ENCODE measurements at regions not wholly inside any gene's neighbourhood (a gene's known extent, or its start where the extent isn't known, plus 50 kb on each side); places are given as distances from the start of the nearest gene placed in this dataset.

GRCh38 chr5:8943301-8943700, 602.6 kb downstream of the SEMA5A start:
- DNase-seq: no peak

GRCh38 chr5:8944005-8944404, 601.9 kb downstream of the SEMA5A start:
- DNase-seq: no peak

DNA sequence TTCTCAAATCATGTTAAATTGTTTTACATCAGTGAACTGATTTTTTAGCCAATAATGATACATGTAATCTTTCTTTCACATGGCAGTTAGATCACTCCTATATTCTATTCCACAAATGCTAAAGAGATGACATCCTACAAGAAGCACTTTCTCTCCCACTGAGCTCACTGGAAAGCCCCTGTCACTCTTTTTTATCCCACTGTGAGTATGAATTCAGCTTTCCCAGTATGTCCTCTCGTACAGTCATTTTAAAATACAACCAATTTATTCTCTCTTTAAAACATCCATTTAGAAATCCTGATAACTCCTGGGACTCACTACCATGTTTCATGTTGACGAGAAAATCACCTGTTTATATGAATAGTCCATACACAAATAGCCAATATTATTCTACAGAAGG, 599.9 kb downstream of the SEMA5A start:
- no peak for DNase-seq

- DNase-seq: no peak
Observed at GRCh38 chr5:8949908-8950307, 596.0 kb downstream of the SEMA5A start.

- no peak for DNase-seq
Observed at GRCh38 chr5:8952147-8952546, 593.7 kb downstream of the SEMA5A start.

DNA sequence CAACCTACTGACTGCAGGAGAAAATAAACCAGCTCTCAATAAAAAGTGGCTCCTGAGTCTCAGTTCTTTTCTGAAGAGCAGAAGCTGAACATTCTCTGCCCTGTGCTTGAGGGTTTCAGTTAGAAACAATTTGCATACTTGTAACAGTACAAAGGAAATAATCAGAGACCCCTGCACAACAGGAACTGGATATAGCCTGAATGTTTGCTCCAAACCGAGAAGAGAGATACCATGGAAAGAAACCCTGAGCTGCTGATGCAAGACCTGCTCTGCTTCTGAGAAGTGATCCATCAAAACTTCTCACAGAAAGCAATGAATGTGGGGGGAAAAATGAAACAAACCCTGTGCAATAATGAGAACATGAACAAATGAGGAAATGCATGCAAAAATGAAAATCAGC, 592.9 kb downstream of the SEMA5A start:
- DNase-seq: no peak

- no peak for DNase-seq
Observed at GRCh38 chr5:8953911-8954438, 591.9 kb downstream of the SEMA5A start.

GRCh38 chr5:8954801-8955200, 591.1 kb downstream of the SEMA5A start:
- DNase-seq: no peak

GRCh38 chr5:8956659-8957058, 589.2 kb downstream of the SEMA5A start:
- no peak for DNase-seq

DNA sequence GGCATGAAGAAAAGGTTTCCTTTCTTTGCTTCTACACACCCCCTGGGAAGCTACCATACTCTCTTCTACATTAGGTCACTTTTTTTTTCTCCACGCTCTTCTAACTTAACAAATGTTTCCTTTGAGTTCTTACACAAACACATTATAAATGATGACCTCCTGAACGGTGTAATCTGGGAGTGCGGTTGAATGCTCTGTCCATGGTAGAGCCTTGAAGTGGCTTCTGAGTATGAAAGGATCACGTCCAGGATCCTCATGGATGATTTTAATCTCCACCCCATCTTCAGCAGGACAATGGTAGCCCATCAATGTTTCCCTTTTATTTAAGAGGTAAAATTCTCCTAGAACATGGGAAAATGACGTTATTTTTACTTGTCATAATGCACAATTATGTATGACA, 587.3 kb downstream of the SEMA5A start:
- no peak for DNase-seq

DNA sequence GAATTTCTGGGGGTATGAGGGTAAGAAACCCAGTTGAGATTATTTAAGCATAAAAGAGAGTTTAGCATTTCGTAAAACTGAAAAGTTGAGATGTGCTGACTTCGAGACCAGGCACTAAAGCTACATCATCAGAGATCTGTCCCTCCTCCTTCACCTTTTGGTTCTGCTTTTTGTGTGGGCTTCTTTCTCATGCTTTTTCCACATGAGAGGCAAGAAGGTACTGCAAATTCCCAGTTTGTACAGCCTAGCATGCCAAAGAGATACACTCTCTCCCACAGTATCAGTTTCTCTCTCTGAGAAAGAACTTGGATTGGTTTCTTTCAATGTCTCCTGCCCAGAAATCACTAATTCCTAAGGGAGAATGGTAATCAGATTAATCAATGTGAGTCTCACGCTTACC, 584.7 kb downstream of the SEMA5A start:
- no peak for DNase-seq

DNA sequence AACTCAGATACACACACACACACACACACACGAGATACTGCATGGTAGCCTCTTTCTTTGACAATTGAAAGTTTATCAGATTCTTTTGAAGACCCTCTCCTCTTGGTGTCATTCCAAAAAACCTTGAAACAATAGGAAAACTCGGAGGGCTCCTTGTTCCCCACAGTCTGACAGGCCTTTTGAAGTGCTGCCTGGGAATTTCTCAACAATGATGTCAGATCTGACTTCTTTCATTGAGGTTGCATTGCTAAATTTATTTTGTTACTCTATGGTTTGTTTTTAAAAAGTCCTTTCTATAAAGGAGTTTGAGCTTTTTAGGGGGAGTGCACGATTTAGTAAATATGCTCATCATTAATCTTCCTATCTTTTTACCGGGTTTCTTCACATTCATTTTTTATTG, 583.9 kb downstream of the SEMA5A start:
- DNase-seq: no peak

GRCh38 chr5:8981016-8981415, 564.9 kb downstream of the SEMA5A start:
- DNase-seq: no peak

DNA sequence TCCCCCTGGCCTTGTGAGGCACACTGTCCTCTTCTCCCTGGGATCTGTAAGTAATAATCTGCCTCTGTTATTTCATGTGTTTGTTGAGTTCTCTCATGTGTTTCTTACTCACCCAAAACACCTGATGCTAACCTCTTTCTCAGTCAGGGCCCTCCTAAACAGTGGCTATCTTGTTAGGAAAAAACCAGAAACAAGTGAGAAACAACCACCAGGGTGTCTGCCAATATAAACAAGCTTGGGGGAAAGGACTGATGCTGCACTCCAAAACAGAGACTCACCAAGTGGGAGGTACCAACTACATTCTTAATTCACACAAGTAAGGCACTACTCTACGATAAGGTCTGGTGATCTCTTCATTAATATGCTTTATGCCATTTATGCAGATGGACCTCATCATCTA, 564.4 kb downstream of the SEMA5A start:
- DNase-seq: no peak

GRCh38 chr5:8984386-8984785, 561.5 kb downstream of the SEMA5A start:
- DNase-seq: no peak

Measured in DMS79 (cell line).